ENCODE measurements at regions not wholly inside any gene's neighbourhood (a gene's known extent, or its start where the extent isn't known, plus 50 kb on each side); places are given as distances from the start of the nearest gene placed in this dataset.

GRCh38 chr5:97553604-97554452, 370.8 kb upstream of the RIOK2 start:
- TF ChIP-seq POLR2AphosphoS5 (IDR thresholded peaks at IDR 0.05), result no peak
- TF ChIP-seq CTCF (IDR thresholded peaks at IDR 0.05), result no peak
- DNase-seq (ENCODE audit: low spot score in 2 of 2), result no peak
- H3K4me1 ChIP-seq, result no peaks in the 10 kb centered on the region
- no peak overlapping the region for H3K27ac ChIP-seq
- H3K36me3 ChIP-seq, result no peaks in the 10 kb centered on the region
- no peak overlapping the region for H3K4me3 ChIP-seq
- H3K9me3 ChIP-seq, result no peaks in the 10 kb centered on the region
- intact Hi-C loops (cut with DNase I; ENCODE audit: low total_unique reads), result no loop called here
- H3K27me3 ChIP-seq, result no peaks in the 10 kb centered on the region

- intact Hi-C loops (cut with DNase I; ENCODE audit: low total_unique reads), result no loop called here
- DNase-seq (ENCODE audit: low spot score in 2 of 2), result no peak
- H3K4me3 ChIP-seq, result no peak overlapping the region
- H3K4me1 ChIP-seq, result no peaks in the 10 kb centered on the region
- no peaks in the 10 kb centered on the region for H3K9me3 ChIP-seq
- no peaks in the 10 kb centered on the region for H3K27me3 ChIP-seq
- TF ChIP-seq POLR2AphosphoS5 (IDR thresholded peaks at IDR 0.05) (no peak), CTCF (IDR thresholded peaks at IDR 0.05) (no peak), POLR2A (IDR thresholded peaks at IDR 0.05) (no peak)
- no peaks in the 10 kb centered on the region for H3K36me3 ChIP-seq
- H3K27ac ChIP-seq, result no peak overlapping the region
Observed at GRCh38 chr5:97554977-97555643, 372.1 kb upstream of the RIOK2 start.

GRCh38 chr5:97555644-97555981, 372.6 kb upstream of the RIOK2 start:
- no peak for TF ChIP-seq POLR2AphosphoS5 (IDR thresholded peaks at IDR 0.05)
- Histone ChIP-seq H3K4me3 (no peak overlapping the region), H3K36me3 (no peaks in the 10 kb centered on the region), H3K4me1 (no peaks in the 10 kb centered on the region), H3K27ac (no peak overlapping the region), H3K9me3 (no peaks in the 10 kb centered on the region), H3K27me3 (no peaks in the 10 kb centered on the region)
- intact Hi-C loops (cut with DNase I; ENCODE audit: low total_unique reads), result no loop called here
- no peak for DNase-seq (ENCODE audit: low spot score in 2 of 2)

- H3K27ac ChIP-seq, result peak overlapping the region; percentile 68 to 84
- H3K9me3 ChIP-seq, result no peaks in the 10 kb centered on the region
- TF ChIP-seq CTCF (IDR thresholded peaks at IDR 0.05), result no peak
- no peak for TF ChIP-seq POLR2AphosphoS5 (IDR thresholded peaks at IDR 0.05)
- intact Hi-C loops (cut with DNase I; ENCODE audit: low total_unique reads), result no loop called here
- H3K4me3 ChIP-seq, result no peak overlapping the region
- peaks cover 0 to 4% of the 10 kb centered on the region in 2 donors for H3K4me1 ChIP-seq
- H3K36me3 ChIP-seq, result no peaks in the 10 kb centered on the region
- DNase-seq (ENCODE audit: low spot score in 2 of 2), result peak in 1 of 2 donors; percentile 19
- H3K27me3 ChIP-seq, result no peaks in the 10 kb centered on the region
Observed at GRCh38 chr5:97559827-97560598, 377.0 kb upstream of the RIOK2 start.

- Histone ChIP-seq H3K9me3 (no peaks in the 10 kb centered on the region), H3K27me3 (no peaks in the 10 kb centered on the region), H3K4me1 (peaks cover 0 to 4% of the 10 kb centered on the region in 2 donors), H3K4me3 (no peak overlapping the region), H3K27ac (peak overlapping the region; percentile 68 to 84), H3K36me3 (no peaks in the 10 kb centered on the region)
- intact Hi-C loops (cut with DNase I; ENCODE audit: low total_unique reads), result no loop called here
- DNase-seq (ENCODE audit: low spot score in 2 of 2), result no peak
- TF ChIP-seq CTCF (IDR thresholded peaks at IDR 0.05) (no peak), POLR2A (IDR thresholded peaks at IDR 0.05) (no peak), POLR2AphosphoS5 (IDR thresholded peaks at IDR 0.05) (no peak)
Observed at GRCh38 chr5:97560599-97560993, 377.5 kb upstream of the RIOK2 start.
